ENCODE measurements at regions not wholly inside any gene's neighbourhood (a gene's known extent, or its start where the extent isn't known, plus 50 kb on each side); places are given as distances from the start of the nearest gene placed in this dataset.

- TF ChIP-seq POLR2A (IDR thresholded peaks at IDR 0.05) (no peak), CTCF (IDR thresholded peaks at IDR 0.05) (no peak)
- Histone ChIP-seq H3K27ac (peak overlapping the region; percentile 9 to 81 (median 68)), H3K27me3 (no peaks in the 10 kb centered on the region), H3K4me3 (no peak overlapping the region), H3K36me3 (no peaks in the 10 kb centered on the region), H3K9me3 (peaks cover 0 to 7% (median 0%) of the 10 kb centered on the region in 12 donors), H3K4me1 (peaks cover 0 to 27% (median 15%) of the 10 kb centered on the region in 12 donors)
- 35 to 39% (median 37%) methylated on average over 4 of the region's 4 CpGs for WGBS, 4 donors
- ATAC-seq (peak; percentile 95 to 98 (median 98)), DNase-seq (peak; percentile 81 to 94 (median 85))
- intact Hi-C loops (cut with DNase I) = loop anchor here in 6 of 10 donors (5.0 to 10.0 kb wide), 4 partner anchors 133 to 264 kb away; no protein-coding TSS in a partner anchor
Observed at GRCh38 chr3:115518100-115518852, 105.0 kb upstream of the GAP43 start.

- H3K27me3 ChIP-seq = no peaks in the 10 kb centered on the region
- H3K9me3 ChIP-seq = peaks cover 0 to 7% (median 0%) of the 10 kb centered on the region in 12 donors
- H3K4me3 ChIP-seq = no peak overlapping the region
- DNase-seq = no peak
- no peak overlapping the region for H3K27ac ChIP-seq
- ATAC-seq = no peak
- 85 to 94% (median 92%) methylated on average over 2 of the region's 2 CpGs for WGBS, 4 donors
- H3K36me3 ChIP-seq = no peaks in the 10 kb centered on the region
- TF ChIP-seq CTCF (IDR thresholded peaks at IDR 0.05) (no peak), POLR2A (IDR thresholded peaks at IDR 0.05) (no peak)
- intact Hi-C loops (cut with DNase I) = no loop called here
- peaks cover 0 to 38% (median 11%) of the 10 kb centered on the region in 12 donors for H3K4me1 ChIP-seq
Observed at GRCh38 chr3:115520241-115520640, 103.1 kb upstream of the GAP43 start.

- Histone ChIP-seq H3K9me3 (peaks cover 0 to 3% (median 0%) of the 10 kb centered on the region in 12 donors), H3K36me3 (no peaks in the 10 kb centered on the region), H3K4me3 (no peak overlapping the region), H3K27me3 (no peaks in the 10 kb centered on the region), H3K27ac (no peak overlapping the region), H3K4me1 (peaks cover 0 to 43% (median 12%) of the 10 kb centered on the region in 12 donors)
- no peak for DNase-seq
- no peak for ATAC-seq
- no peak for TF ChIP-seq POLR2A (IDR thresholded peaks at IDR 0.05)
- no peak for TF ChIP-seq CTCF (IDR thresholded peaks at IDR 0.05)
- intact Hi-C loops (cut with DNase I) = no loop called here
Observed at GRCh38 chr3:115520651-115521245, 102.6 kb upstream of the GAP43 start.

GRCh38 chr3:115523458-115523857 lies 99.9 kb upstream of the GAP43 start:
- ATAC-seq (peak; percentile 72 to 95 (median 88)), DNase-seq (peak in 2 of 5 donors; percentile 36 to 38)
- H3K9me3 ChIP-seq = no peaks in the 10 kb centered on the region
- 36 to 67% (median 51%) methylated on average over 1 of the region's 1 CpG for WGBS, 4 donors
- no peak overlapping the region for H3K4me3 ChIP-seq
- no peaks in the 10 kb centered on the region for H3K36me3 ChIP-seq
- TF ChIP-seq CTCF (IDR thresholded peaks at IDR 0.05) (no peak), POLR2A (IDR thresholded peaks at IDR 0.05) (no peak)
- peaks cover 0 to 29% (median 6%) of the 10 kb centered on the region in 12 donors for H3K4me1 ChIP-seq
- peak overlapping the region in 7 of 12 donors; percentile 8 to 62 (median 43) for H3K27ac ChIP-seq
- no peaks in the 10 kb centered on the region for H3K27me3 ChIP-seq
- intact Hi-C loops (cut with DNase I) = no loop called here

Measured in heart left ventricle (tissue), 16 donors.